GM23338 (cell line): ENCODE measurements at regions not wholly inside any gene's neighbourhood (a gene's known extent, or its start where the extent isn't known, plus 50 kb on each side); places are given as distances from the start of the nearest gene placed in this dataset.

ENCODE experiments used
- ATAC-seq: fragments of 200-7000 bp; cut with Tn5 transposase; 3 replicates; pipeline ENCODE4 v1.9.1; 2020
- DNase-seq: peaks from one replicate; pipeline ENCODE4 v3.0.0-alpha.2; 2015; ENCODE audit warnings: low spot score
- H2AFZ ChIP-seq: fragments of 200-600 bp; sonication (generic); 2 replicates; pipeline ENCODE4 v1.8.0; 2016; ENCODE audit warnings: antibody characterized with exemption, mild to moderate bottlenecking, moderate library complexity
- H3F3A ChIP-seq: fragments of 200-600 bp; sonication (generic); replicated peaks from 2 replicates; pipeline ENCODE4 v1.8.0; 2017; ENCODE audit warnings: antibody characterized with exemption, mixed run types, low read depth
- H3K27ac ChIP-seq: fragments of 200-600 bp; sonication (generic); 2 replicates; pipeline ENCODE4 v1.6.1; 2016; ENCODE audit warnings: low read depth
- H3K27me3 ChIP-seq: fragments of 200-600 bp; sonication (generic); 2 replicates; pipeline ENCODE4 v1.8.0; 2016; ENCODE audit warnings: mild to moderate bottlenecking, mixed run types, moderate library complexity; ENCODE audit not compliant: insufficient read depth
- H3K36me3 ChIP-seq: fragments of 200-600 bp; sonication (generic); 2 replicates; pipeline ENCODE4 v1.8.0; 2016; ENCODE audit warnings: mild to moderate bottlenecking; ENCODE audit not compliant: insufficient read depth
- H3K4me1 ChIP-seq: fragments of 200-600 bp; sonication (generic); 2 replicates; pipeline ENCODE4 v1.8.0; 2016; ENCODE audit warnings: mild to moderate bottlenecking, moderate library complexity; ENCODE audit not compliant: insufficient read depth
- H3K4me2 ChIP-seq: fragments of 200-600 bp; sonication (generic); 2 replicates; pipeline ENCODE4 v1.7.1; 2017; ENCODE audit warnings: mixed run types
- H3K4me3 ChIP-seq: fragments of 200-600 bp; sonication (generic); 2 replicates; pipeline ENCODE4 v1.6.1; 2016; ENCODE audit warnings: mixed run types
- H3K79me2 ChIP-seq: fragments of 200-600 bp; sonication (generic); replicated peaks from 2 replicates; pipeline ENCODE4 v1.8.0; 2017; ENCODE audit warnings: mild to moderate bottlenecking; ENCODE audit not compliant: insufficient read depth
- H3K9me2 ChIP-seq: fragments of 200-600 bp; sonication (generic); 2 replicates; pipeline ENCODE4 v1.8.0; 2017; ENCODE audit not compliant: insufficient read depth
- H4K20me1 ChIP-seq: fragments of 200-600 bp; sonication (generic); replicated peaks from 2 replicates; pipeline ENCODE4 v1.8.0; 2017; ENCODE audit warnings: mild to moderate bottlenecking; ENCODE audit not compliant: insufficient read depth
- H3K27ac Mint-ChIP-seq: 2 replicates; pipeline ENCODE4 v1.8.0; 2020; ENCODE audit warnings: inconsistent platforms, mild to moderate bottlenecking, moderate library complexity, mixed read lengths
- H3K27me3 Mint-ChIP-seq: 3 replicates; pipeline ENCODE4 v1.8.0; 2022; ENCODE audit warnings: low read depth, mild to moderate bottlenecking, moderate library complexity, mixed read lengths, inconsistent platforms; ENCODE audit not compliant: insufficient read depth, poor library complexity
- H3K36me3 Mint-ChIP-seq: 3 replicates; pipeline ENCODE4 v1.8.0; 2021; ENCODE audit warnings: low read depth, mild to moderate bottlenecking, inconsistent platforms, moderate library complexity, mixed read lengths
- H3K4me1 Mint-ChIP-seq: 3 replicates; pipeline ENCODE4 v1.8.0; 2020; ENCODE audit warnings: mild to moderate bottlenecking, inconsistent platforms, mixed read lengths
- H3K4me3 Mint-ChIP-seq: 3 replicates; pipeline ENCODE4 v1.8.0; 2021; ENCODE audit warnings: moderate library complexity, mild to moderate bottlenecking, inconsistent platforms, mixed read lengths
- H3K9me3 Mint-ChIP-seq: 3 replicates; pipeline ENCODE4 v1.8.0; 2020; ENCODE audit warnings: moderate library complexity, mild to moderate bottlenecking, inconsistent platforms, mixed read lengths
- JUNB ChIP-seq: IDR thresholded peaks from one replicate; pipeline ENCODE4 v1.6.1; 2016; ENCODE audit warnings: antibody characterized with exemption; ENCODE audit not compliant: unreplicated experiment
- NANOG ChIP-seq: IDR thresholded peaks from 2 replicates; pipeline ENCODE4 v1.6.1; 2016; ENCODE audit warnings: antibody characterized with exemption, borderline replicate concordance
- REST ChIP-seq: IDR thresholded peaks from one replicate; pipeline ENCODE4 v1.6.1; 2018; ENCODE audit warnings: antibody characterized with exemption; ENCODE audit not compliant: unreplicated experiment
- ZNF114 ChIP-seq: fragments of 250-450 bp; sonication (Bioruptor Pico); IDR thresholded peaks from 2 replicates; pipeline ENCODE4 v1.5.0; 2020; ENCODE audit warnings: mild to moderate bottlenecking, moderate library complexity
- TF ChIP-seq, protein P1 (sequence below): IDR thresholded peaks from 2 replicates; pipeline ENCODE4 v1.6.1; 2016; ENCODE audit warnings: antibody characterized with exemption
- TF ChIP-seq, protein P2 (sequence below), 2 experiments: fragments of 200-600 bp in 1 of 2; sonication (generic) in 1 of 2; conservative IDR thresholded peaks; 2 replicates each; pipeline versions ENCODE4 v1.5.1 to v1.6.1; 2016 to 2017; ENCODE audit warnings: antibody characterized with exemption in 2 of 2, low read depth in 2 of 2, mild to moderate bottlenecking in 2 of 2, moderate library complexity in 1 of 2

DNA sequence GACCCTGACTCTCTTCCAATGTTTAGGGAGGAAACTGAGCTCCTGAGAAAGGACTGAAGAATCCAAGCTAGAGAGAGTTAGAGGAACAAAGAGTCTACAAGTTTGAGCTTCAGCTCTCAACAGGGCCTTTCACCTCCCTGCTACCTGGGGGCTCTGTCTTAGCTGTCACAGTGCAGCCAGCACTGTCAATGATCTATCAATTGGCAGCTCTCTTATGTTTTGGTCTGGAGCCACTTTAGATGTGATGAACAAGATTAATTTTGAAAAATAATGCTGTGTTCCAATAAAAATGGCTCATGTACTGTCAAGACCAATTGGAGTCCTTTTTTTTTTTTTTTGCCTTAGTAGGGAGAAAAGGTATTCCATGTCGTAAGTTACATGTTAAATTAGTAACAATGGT, 215.8 kb upstream of the TRIB2 start:
- Histone ChIP-seq H3K4me3 (no peak overlapping the region), H3K27ac (no peak overlapping the region), H2AFZ (no peak overlapping the region), H4K20me1 (no peaks in the 10 kb centered on the region), H3K9me2 (peaks cover 15% of the 10 kb centered on the region; the same call in 1 of the 2 replicates), H3K27me3 (no peaks in the 10 kb centered on the region), H3K36me3 (no peaks in the 10 kb centered on the region), H3K4me2 (no peak overlapping the region), H3K4me1 (no peaks in the 10 kb centered on the region), H3F3A (no peaks in the 10 kb centered on the region), H3K79me2 (no peaks in the 10 kb centered on the region)
- H3K27me3 Mint-ChIP-seq = no peaks in the 10 kb centered on the region
- H3K27ac Mint-ChIP-seq = no peak overlapping the region
- H3K4me3 Mint-ChIP-seq = no peak overlapping the region
- no peaks in the 10 kb centered on the region for H3K9me3 Mint-ChIP-seq
- no peaks in the 10 kb centered on the region for H3K4me1 Mint-ChIP-seq
- H3K36me3 Mint-ChIP-seq = no peaks in the 10 kb centered on the region
- DNase-seq (no peak), ATAC-seq (no peak)
- no peak for TF ChIP-seq ZNF114 (CRISPR knock-in tag)

DNA sequence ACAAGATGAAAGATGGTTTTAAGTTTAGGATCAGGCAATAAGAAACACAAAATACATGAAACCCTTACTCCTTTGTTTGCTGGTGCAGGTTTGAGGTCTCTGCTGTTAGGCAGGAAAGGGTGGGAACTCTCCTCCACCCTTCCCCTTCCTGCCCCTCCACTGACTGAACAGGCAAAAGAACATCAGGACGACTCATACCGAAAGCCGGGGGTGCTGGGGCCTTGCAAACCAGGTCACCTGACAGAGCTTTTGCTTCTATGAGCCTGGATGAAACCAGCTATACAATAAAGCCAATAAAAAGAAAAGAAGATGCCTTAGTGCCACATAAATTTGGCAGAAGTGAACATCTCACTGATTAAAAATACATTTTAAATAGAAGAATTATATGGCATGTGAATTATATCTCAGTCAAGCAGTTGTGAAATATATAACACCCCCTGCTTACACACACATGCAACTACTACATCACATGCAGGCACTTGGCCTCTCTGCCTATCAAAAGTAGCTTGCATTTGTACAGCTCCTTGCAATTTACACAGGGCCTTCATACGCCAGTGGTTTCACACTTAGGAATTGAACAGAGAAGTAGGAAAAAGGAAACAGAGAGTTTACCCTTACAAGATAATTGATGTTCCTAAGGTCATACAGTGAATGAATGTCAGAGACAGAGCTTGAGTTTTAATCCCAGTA, 215.1 kb upstream of the TRIB2 start:
- Histone ChIP-seq H3F3A (no peaks in the 10 kb centered on the region), H3K27ac (no peak overlapping the region), H3K36me3 (no peaks in the 10 kb centered on the region), H3K4me3 (no peak overlapping the region), H3K79me2 (no peaks in the 10 kb centered on the region), H3K4me1 (no peaks in the 10 kb centered on the region), H3K27me3 (no peaks in the 10 kb centered on the region), H3K4me2 (no peak overlapping the region), H3K9me2 (peaks cover 15% of the 10 kb centered on the region; the same call in 1 of the 2 replicates), H2AFZ (peak overlapping the region; percentile 43; the same call in 1 of the 2 replicates), H4K20me1 (no peaks in the 10 kb centered on the region)
- DNase-seq (no peak), ATAC-seq (no peak)
- Mint-ChIP-seq H3K27me3 (no peaks in the 10 kb centered on the region), H3K9me3 (no peaks in the 10 kb centered on the region), H3K4me1 (no peaks in the 10 kb centered on the region), H3K27ac (no peak overlapping the region), H3K36me3 (no peaks in the 10 kb centered on the region), H3K4me3 (no peak overlapping the region)
- TF ChIP-seq REST = no peak
- TF ChIP-seq, protein P1, sequence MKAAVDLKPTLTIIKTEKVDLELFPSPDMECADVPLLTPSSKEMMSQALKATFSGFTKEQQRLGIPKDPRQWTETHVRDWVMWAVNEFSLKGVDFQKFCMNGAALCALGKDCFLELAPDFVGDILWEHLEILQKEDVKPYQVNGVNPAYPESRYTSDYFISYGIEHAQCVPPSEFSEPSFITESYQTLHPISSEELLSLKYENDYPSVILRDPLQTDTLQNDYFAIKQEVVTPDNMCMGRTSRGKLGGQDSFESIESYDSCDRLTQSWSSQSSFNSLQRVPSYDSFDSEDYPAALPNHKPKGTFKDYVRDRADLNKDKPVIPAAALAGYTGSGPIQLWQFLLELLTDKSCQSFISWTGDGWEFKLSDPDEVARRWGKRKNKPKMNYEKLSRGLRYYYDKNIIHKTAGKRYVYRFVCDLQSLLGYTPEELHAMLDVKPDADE = no peak
- TF ChIP-seq, protein P2, sequence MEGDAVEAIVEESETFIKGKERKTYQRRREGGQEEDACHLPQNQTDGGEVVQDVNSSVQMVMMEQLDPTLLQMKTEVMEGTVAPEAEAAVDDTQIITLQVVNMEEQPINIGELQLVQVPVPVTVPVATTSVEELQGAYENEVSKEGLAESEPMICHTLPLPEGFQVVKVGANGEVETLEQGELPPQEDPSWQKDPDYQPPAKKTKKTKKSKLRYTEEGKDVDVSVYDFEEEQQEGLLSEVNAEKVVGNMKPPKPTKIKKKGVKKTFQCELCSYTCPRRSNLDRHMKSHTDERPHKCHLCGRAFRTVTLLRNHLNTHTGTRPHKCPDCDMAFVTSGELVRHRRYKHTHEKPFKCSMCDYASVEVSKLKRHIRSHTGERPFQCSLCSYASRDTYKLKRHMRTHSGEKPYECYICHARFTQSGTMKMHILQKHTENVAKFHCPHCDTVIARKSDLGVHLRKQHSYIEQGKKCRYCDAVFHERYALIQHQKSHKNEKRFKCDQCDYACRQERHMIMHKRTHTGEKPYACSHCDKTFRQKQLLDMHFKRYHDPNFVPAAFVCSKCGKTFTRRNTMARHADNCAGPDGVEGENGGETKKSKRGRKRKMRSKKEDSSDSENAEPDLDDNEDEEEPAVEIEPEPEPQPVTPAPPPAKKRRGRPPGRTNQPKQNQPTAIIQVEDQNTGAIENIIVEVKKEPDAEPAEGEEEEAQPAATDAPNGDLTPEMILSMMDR (conservative IDR thresholded peaks at IDR 0.05; ENCODE audit: low read depth in 2 of 2) = no peak
- no peak for TF ChIP-seq NANOG
- TF ChIP-seq JUNB = no peak
